ENCODE measurements at regions not wholly inside any gene's neighbourhood (a gene's known extent, or its start where the extent isn't known, plus 50 kb on each side); places are given as distances from the start of the nearest gene placed in this dataset.
"Not testable (repeated sequence)": the region's sequence is repeated elsewhere in the genome, so short reads cannot be mapped to it uniquely, and the experiment has no call there.

GRCh38 chr11:21798216-21798615, 394.7 kb upstream of the ANO5 start:
- Histone ChIP-seq H3K4me1 (ENCODE audit: insufficient read depth, low read length, poor library complexity, severe bottlenecking) (no peaks in the 10 kb centered on the region), H3K27ac (ENCODE audit: low read depth, low read length, poor library complexity, severe bottlenecking) (no peak overlapping the region), H4K20me1 (ENCODE audit: insufficient read depth, low read length) (no peaks in the 10 kb centered on the region), H3K9me2 (ENCODE audit: insufficient read depth, low read length) (no peaks in the 10 kb centered on the region), H3K36me3 (ENCODE audit: insufficient read depth, low read length) (no peaks in the 10 kb centered on the region), H3K4me2 (ENCODE audit: low read length) (no peak overlapping the region), H3K4me3 (ENCODE audit: low read depth, low read length, poor library complexity, severe bottlenecking) (no peak overlapping the region), H2AFZ (ENCODE audit: low read length) (no peak overlapping the region), H3K79me2 (ENCODE audit: insufficient read depth, low read depth, low read length) (no peaks in the 10 kb centered on the region), H3K9me3 (ENCODE audit: low read length) (peaks cover 5% of the 10 kb centered on the region; the same call in 1 of the 2 replicates)
- CTCF ChIA-PET (ENCODE audit: unreplicated experiment) = no interaction called here
- intact Hi-C loops (cut with micrococcal nuclease; ENCODE audit: unreplicated experiment) = no loop called here
- no peak for DNase-seq (ENCODE audit: low spot score)
- BruUV-seq (replicated peaks) = no TSS peak
- POLR2A ChIA-PET = no interaction called here
- no peak for TF ChIP-seq EZH2phosphoT487 (IDR thresholded peaks at IDR 0.05; ENCODE audit: borderline replicate concordance, low read depth, low read length)
- no peak for TF ChIP-seq CTCF (conservative IDR thresholded peaks at IDR 0.05; ENCODE audit: low read length)

GRCh38 chr11:21804523-21804922, 388.4 kb upstream of the ANO5 start:
- BruUV-seq (replicated peaks); H3K9me2 ChIP-seq (ENCODE audit: insufficient read depth, low read length); H3K9me3 ChIP-seq (ENCODE audit: low read length); H3K4me2 ChIP-seq (ENCODE audit: low read length); H3K79me2 ChIP-seq (ENCODE audit: insufficient read depth, low read depth, low read length); POLR2A ChIA-PET; H3K27ac ChIP-seq (ENCODE audit: low read depth, low read length, poor library complexity, severe bottlenecking); H4K20me1 ChIP-seq (ENCODE audit: insufficient read depth, low read length); DNase-seq (ENCODE audit: low spot score); CTCF ChIA-PET (ENCODE audit: unreplicated experiment); H3K4me1 ChIP-seq (ENCODE audit: insufficient read depth, low read length, poor library complexity, severe bottlenecking); intact Hi-C loops (cut with micrococcal nuclease; ENCODE audit: unreplicated experiment); H3K36me3 ChIP-seq (ENCODE audit: insufficient read depth, low read length); H2AFZ ChIP-seq (ENCODE audit: low read length); H3K4me3 ChIP-seq (ENCODE audit: low read depth, low read length, poor library complexity, severe bottlenecking): not testable (repeated sequence)

GRCh38 chr11:21806508-21806907, 386.4 kb upstream of the ANO5 start:
- BruUV-seq (replicated peaks) = no TSS peak
- POLR2A ChIA-PET = no interaction called here
- intact Hi-C loops (cut with micrococcal nuclease; ENCODE audit: unreplicated experiment) = no loop called here

More at GRCh38 chr11:21806508-21806907, 386.4 kb upstream of the ANO5 start:
- Histone ChIP-seq H3K9me3 (ENCODE audit: low read length) (no peaks in the 10 kb centered on the region), H3K4me2 (ENCODE audit: low read length) (no peak overlapping the region), H4K20me1 (ENCODE audit: insufficient read depth, low read length) (no peaks in the 10 kb centered on the region), H3K79me2 (ENCODE audit: insufficient read depth, low read depth, low read length) (no peaks in the 10 kb centered on the region), H3K4me1 (ENCODE audit: insufficient read depth, low read length, poor library complexity, severe bottlenecking) (no peaks in the 10 kb centered on the region), H2AFZ (ENCODE audit: low read length) (no peak overlapping the region), H3K36me3 (ENCODE audit: insufficient read depth, low read length) (no peaks in the 10 kb centered on the region), H3K9me2 (ENCODE audit: insufficient read depth, low read length) (no peaks in the 10 kb centered on the region), H3K4me3 (ENCODE audit: low read depth, low read length, poor library complexity, severe bottlenecking) (no peak overlapping the region), H3K27ac (ENCODE audit: low read depth, low read length, poor library complexity, severe bottlenecking) (no peak overlapping the region)
- TF ChIP-seq CTCF (conservative IDR thresholded peaks at IDR 0.05; ENCODE audit: low read length) = no peak
- no peak for TF ChIP-seq EZH2phosphoT487 (IDR thresholded peaks at IDR 0.05; ENCODE audit: borderline replicate concordance, low read depth, low read length)
- no peak for DNase-seq (ENCODE audit: low spot score)
- CTCF ChIA-PET (ENCODE audit: unreplicated experiment) = no interaction called here
